ENCODE measurements at regions not wholly inside any gene's neighbourhood (a gene's known extent, or its start where the extent isn't known, plus 50 kb on each side); places are given as distances from the start of the nearest gene placed in this dataset.
A peak's percentile ranks its signal among the peaks of the same experiment; 100 is the strongest.

DNA sequence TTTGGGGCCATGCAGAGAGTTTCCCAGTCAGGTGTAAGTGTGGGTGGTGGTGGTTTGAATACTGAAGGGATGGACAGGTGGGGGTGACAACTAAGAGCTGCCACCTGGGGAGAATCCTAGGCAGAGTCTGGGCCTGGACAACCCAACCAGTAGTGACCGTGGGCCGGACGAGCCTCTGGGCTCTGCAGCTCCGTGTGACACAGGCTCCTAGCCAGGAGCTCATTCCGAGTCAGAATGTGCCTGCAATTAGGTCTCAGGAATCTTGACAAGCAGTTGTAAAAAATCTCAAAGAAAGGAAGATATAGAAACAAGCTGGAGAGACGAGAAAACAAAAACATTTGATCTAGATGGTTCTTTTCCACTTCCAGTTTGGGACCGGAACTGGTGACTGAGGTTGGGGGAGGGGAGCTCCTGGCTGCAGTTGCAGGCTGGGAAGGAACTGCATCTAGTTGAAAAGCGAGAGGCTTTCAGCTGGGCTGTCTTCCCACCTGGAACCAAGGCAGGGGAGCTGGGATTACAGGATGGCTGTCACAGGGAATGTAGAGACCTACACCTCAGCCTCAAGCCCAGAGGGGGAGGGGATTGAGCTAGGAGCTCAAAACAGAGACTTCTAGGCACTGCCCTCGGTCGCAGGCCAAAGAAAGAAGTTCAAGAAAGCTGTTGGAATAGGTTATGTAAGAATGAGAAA is 156.9 kb downstream of the PAX1 start:
- no peak overlapping the region for H3K27ac ChIP-seq
- DNase-seq = peak in 1 of 2 donors; percentile 26
- no peaks in the 10 kb centered on the region for H3K27me3 ChIP-seq
- H3K4me3 ChIP-seq = no peak overlapping the region
- ATAC-seq (ENCODE audit: low FRiP score in 2 of 2) = no peak
- H3K4me1 ChIP-seq = no peaks in the 10 kb centered on the region
- H3K36me3 ChIP-seq = no peaks in the 10 kb centered on the region
- no peaks in the 10 kb centered on the region for H3K9me3 ChIP-seq
- WGBS, 2 donors = 46 to 59% methylated on average over 10 of the region's 10 CpGs
- TF ChIP-seq, protein P1, sequence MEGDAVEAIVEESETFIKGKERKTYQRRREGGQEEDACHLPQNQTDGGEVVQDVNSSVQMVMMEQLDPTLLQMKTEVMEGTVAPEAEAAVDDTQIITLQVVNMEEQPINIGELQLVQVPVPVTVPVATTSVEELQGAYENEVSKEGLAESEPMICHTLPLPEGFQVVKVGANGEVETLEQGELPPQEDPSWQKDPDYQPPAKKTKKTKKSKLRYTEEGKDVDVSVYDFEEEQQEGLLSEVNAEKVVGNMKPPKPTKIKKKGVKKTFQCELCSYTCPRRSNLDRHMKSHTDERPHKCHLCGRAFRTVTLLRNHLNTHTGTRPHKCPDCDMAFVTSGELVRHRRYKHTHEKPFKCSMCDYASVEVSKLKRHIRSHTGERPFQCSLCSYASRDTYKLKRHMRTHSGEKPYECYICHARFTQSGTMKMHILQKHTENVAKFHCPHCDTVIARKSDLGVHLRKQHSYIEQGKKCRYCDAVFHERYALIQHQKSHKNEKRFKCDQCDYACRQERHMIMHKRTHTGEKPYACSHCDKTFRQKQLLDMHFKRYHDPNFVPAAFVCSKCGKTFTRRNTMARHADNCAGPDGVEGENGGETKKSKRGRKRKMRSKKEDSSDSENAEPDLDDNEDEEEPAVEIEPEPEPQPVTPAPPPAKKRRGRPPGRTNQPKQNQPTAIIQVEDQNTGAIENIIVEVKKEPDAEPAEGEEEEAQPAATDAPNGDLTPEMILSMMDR (IDR thresholded peaks at IDR 0.05) = no peak
- TF ChIP-seq POLR2A (IDR thresholded peaks at IDR 0.05) (no peak), EP300 (IDR thresholded peaks at IDR 0.05) (no peak), POLR2AphosphoS5 (IDR thresholded peaks at IDR 0.05) (no peak)

DNA sequence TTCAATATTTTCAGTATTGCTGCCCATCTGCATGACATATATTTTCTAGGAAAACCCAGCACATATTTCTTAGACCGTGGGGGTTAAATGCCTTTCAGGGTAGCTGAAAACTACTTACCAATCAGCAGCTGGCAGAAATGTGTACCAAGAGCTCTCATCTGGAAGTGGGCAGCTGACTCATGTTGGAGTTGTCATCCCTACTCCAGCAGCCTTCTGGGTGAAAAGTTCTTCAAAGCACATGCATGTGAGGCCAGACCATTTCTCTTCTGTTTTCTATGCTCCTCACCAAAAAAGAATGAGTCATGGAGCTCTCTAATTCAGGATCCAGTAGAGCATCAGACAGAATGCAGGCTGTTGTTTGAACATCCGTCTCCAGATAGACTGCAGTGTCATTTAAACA is 135.5 kb downstream of the PAX1 start:
- ATAC-seq (ENCODE audit: low FRiP score in 2 of 2) = no peak

DNA sequence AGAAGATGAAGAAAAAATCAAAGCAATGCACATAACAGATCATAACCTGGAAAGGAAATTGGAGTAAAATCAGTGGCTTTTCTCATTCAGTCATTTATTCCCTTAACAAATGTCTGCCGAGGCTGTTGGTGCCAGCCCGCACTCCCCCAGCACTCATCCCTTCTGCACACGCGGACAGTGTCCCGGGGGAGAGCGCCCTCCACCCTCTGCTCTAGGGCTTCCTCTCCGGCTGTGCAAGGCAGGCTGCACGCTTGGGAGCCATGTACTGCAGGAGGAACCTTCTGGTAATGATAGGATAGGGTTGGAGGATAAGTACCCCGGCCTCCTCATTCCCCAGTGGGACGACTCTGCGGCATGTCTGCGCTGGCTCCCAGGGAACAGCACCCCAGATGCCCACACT is 134.5 kb downstream of the PAX1 start:
- peak in 1 of 2 donors; percentile 57 for ATAC-seq (ENCODE audit: low FRiP score in 2 of 2)

More for the DNA sequence above, 135.5 kb downstream of the PAX1 start:
- no peaks in the 10 kb centered on the region for H3K9me3 ChIP-seq
- 74 to 87% methylated on average over 2 of the region's 2 CpGs for WGBS, 2 donors
- no peaks in the 10 kb centered on the region for H3K4me1 ChIP-seq
- TF ChIP-seq EP300 (IDR thresholded peaks at IDR 0.05) = no peak
- TF ChIP-seq, protein P1 (IDR thresholded peaks at IDR 0.05) = no peak
- TF ChIP-seq POLR2AphosphoS5 (IDR thresholded peaks at IDR 0.05) = no peak
- no peak for TF ChIP-seq POLR2A (IDR thresholded peaks at IDR 0.05)
- H3K4me3 ChIP-seq = no peak overlapping the region
- DNase-seq = no peak
- H3K27ac ChIP-seq = no peak overlapping the region
- no peaks in the 10 kb centered on the region for H3K27me3 ChIP-seq
- H3K36me3 ChIP-seq = no peaks in the 10 kb centered on the region

DNA sequence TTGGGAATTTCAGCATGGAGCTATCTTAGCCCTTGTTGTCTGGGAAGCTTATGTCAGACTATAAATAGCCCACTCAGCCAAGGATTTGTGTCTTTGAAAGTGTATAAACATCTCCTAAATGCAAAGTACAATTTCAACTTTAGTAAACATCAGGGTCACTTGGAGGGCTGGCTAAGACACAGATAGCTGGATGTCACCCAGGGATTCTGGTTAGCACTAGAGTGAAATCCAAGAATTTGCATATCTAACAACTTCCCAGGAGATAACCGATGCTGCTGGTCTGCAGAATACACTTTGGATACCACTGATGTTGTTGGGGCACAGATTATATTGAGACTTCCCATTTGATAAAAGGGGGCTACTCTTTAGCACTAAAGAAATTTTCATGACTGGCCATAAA is 130.9 kb downstream of the PAX1 start:
- no peaks in the 10 kb centered on the region for H3K9me3 ChIP-seq
- H3K4me1 ChIP-seq = no peaks in the 10 kb centered on the region
- DNase-seq (no peak), ATAC-seq (ENCODE audit: low FRiP score in 2 of 2) (no peak)
- no peaks in the 10 kb centered on the region for H3K27me3 ChIP-seq
- 58 to 63% methylated on average over 1 of the region's 1 CpG for WGBS, 2 donors
- TF ChIP-seq POLR2A (IDR thresholded peaks at IDR 0.05) (no peak), EP300 (IDR thresholded peaks at IDR 0.05) (no peak), POLR2AphosphoS5 (IDR thresholded peaks at IDR 0.05) (no peak)
- TF ChIP-seq, protein P1 (IDR thresholded peaks at IDR 0.05) = no peak
- H3K4me3 ChIP-seq = no peak overlapping the region
- H3K36me3 ChIP-seq = no peaks in the 10 kb centered on the region
- no peak overlapping the region for H3K27ac ChIP-seq

More for the DNA sequence above, 134.5 kb downstream of the PAX1 start:
- Histone ChIP-seq H3K36me3 (no peaks in the 10 kb centered on the region), H3K27ac (no peak overlapping the region), H3K9me3 (no peaks in the 10 kb centered on the region), H3K4me3 (no peak overlapping the region), H3K4me1 (no peaks in the 10 kb centered on the region), H3K27me3 (no peaks in the 10 kb centered on the region)
- no peak for TF ChIP-seq POLR2AphosphoS5 (IDR thresholded peaks at IDR 0.05)
- 84 to 90% methylated on average over 11 to 12 of the region's 12 CpGs for WGBS, 2 donors
- peak in 1 of 2 donors; percentile 18 for DNase-seq

DNA sequence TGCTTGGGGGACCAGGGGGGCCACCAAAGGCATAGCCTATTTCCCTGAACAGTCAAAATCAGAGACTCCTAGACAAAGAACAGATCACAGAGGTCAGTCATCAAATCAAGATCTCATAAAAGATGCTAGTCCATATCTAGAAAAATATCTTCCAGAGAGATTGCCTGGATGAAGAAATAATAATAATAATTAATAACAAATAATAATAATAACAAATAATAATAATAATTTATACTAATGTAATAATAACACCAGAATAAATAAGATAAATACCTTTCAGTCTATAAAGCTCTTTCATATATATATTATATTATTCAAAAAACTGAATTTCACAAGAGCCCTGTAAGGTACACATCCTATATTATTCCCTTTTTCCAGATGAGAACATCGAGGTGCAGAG is 129.6 kb downstream of the PAX1 start:
- no peak overlapping the region for H3K27ac ChIP-seq
- no peaks in the 10 kb centered on the region for H3K9me3 ChIP-seq
- H3K4me1 ChIP-seq = no peaks in the 10 kb centered on the region
- DNase-seq = no peak
- no peaks in the 10 kb centered on the region for H3K36me3 ChIP-seq
- no peak overlapping the region for H3K4me3 ChIP-seq
- TF ChIP-seq, protein P1 (IDR thresholded peaks at IDR 0.05) = no peak
- no peak for TF ChIP-seq POLR2AphosphoS5 (IDR thresholded peaks at IDR 0.05)
- TF ChIP-seq EP300 (IDR thresholded peaks at IDR 0.05) = no peak
- no peak for TF ChIP-seq POLR2A (IDR thresholded peaks at IDR 0.05)
- H3K27me3 ChIP-seq = no peaks in the 10 kb centered on the region
- ATAC-seq (ENCODE audit: low FRiP score in 2 of 2) = no peak
- 88 to 92% methylated on average over 1 of the region's 1 CpG for WGBS, 2 donors

Measured in upper lobe of left lung (tissue), 6 donors.